ENCODE measurements at regions not wholly inside any gene's neighbourhood (a gene's known extent, or its start where the extent isn't known, plus 50 kb on each side); places are given as distances from the start of the nearest gene placed in this dataset.

- no peak for TF ChIP-seq CTCF (IDR thresholded peaks at IDR 0.05; ENCODE audit: insufficient read depth, low read length)
- no peak for TF ChIP-seq POLR2AphosphoS5 (IDR thresholded peaks at IDR 0.05; ENCODE audit: low read depth)
Measured at GRCh38 chr2:228649876-228650275, 468.4 kb upstream of the SPHKAP start.

Data from HL-60 (cell line).